SU-DHL-6 (cell line): ENCODE measurements at regions not wholly inside any gene's neighbourhood (a gene's known extent, or its start where the extent isn't known, plus 50 kb on each side); places are given as distances from the start of the nearest gene placed in this dataset.

ENCODE experiments used
- EZH2phosphoT487 ChIP-seq: fragments of 200-600 bp; sonication (generic), shearing (Covaris generic); conservative IDR thresholded peaks from 2 replicates; pipeline ENCODE4 v1.6.1; 2018; ENCODE audit warnings: mild to moderate bottlenecking, antibody characterized with exemption, low read length, moderate library complexity, mixed read lengths
- TF ChIP-seq, protein P1 (sequence below): fragments of 200-600 bp; sonication (generic); IDR thresholded peaks from one replicate; pipeline ENCODE4 v1.5.1; 2017; ENCODE audit warnings: antibody characterized with exemption, mild to moderate bottlenecking, low read length, moderate library complexity; ENCODE audit not compliant: insufficient read depth, poor library complexity, severe bottlenecking

DNA sequence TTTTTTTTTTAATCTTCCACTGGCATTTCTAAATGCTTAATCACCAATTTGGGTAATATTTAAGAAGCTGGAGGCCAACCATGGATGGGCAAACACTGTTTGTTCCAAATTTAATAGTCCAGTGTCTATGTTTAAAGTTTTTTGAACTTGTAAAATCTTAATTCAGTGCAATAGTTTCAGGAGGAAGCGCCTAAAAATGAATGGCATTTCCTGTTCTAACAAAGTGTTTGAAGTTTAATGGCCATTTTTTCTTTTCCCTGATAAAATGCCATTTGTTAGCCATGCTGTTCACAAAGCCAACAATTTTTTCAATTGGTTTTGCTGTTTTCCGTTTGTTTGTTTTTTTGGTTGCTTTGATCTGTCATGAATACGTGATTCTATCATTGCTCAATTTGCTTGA, 552.1 kb downstream of the LMO4 start:
- TF ChIP-seq, protein P1, sequence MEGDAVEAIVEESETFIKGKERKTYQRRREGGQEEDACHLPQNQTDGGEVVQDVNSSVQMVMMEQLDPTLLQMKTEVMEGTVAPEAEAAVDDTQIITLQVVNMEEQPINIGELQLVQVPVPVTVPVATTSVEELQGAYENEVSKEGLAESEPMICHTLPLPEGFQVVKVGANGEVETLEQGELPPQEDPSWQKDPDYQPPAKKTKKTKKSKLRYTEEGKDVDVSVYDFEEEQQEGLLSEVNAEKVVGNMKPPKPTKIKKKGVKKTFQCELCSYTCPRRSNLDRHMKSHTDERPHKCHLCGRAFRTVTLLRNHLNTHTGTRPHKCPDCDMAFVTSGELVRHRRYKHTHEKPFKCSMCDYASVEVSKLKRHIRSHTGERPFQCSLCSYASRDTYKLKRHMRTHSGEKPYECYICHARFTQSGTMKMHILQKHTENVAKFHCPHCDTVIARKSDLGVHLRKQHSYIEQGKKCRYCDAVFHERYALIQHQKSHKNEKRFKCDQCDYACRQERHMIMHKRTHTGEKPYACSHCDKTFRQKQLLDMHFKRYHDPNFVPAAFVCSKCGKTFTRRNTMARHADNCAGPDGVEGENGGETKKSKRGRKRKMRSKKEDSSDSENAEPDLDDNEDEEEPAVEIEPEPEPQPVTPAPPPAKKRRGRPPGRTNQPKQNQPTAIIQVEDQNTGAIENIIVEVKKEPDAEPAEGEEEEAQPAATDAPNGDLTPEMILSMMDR, result no peak
- no peak for TF ChIP-seq EZH2phosphoT487
